Endodermal cell (in vitro differentiated cells): ENCODE measurements at regions not wholly inside any gene's neighbourhood (a gene's known extent, or its start where the extent isn't known, plus 50 kb on each side); places are given as distances from the start of the nearest gene placed in this dataset.

Experiments used
- DNase-seq: peaks from one replicate; pipeline ENCODE4 v3.0.0-alpha.2; 2017
- H3K27ac ChIP-seq: 2 replicates; pipeline ENCODE4 v1.5.1; 2013; ENCODE audit warnings: mild to moderate bottlenecking, low read depth, low read length, moderate library complexity
- H3K27me3 ChIP-seq: 2 replicates; pipeline ENCODE4 v1.6.1; 2013; ENCODE audit warnings: mild to moderate bottlenecking, low read length, moderate library complexity; ENCODE audit not compliant: insufficient read depth, control insufficient read depth, poor library complexity, severe bottlenecking
- H3K36me3 ChIP-seq: 2 replicates; pipeline ENCODE4 v1.7.0; 2013; ENCODE audit warnings: mild to moderate bottlenecking, low read length, moderate library complexity; ENCODE audit not compliant: control insufficient read depth, insufficient read depth
- H3K4me1 ChIP-seq: one replicate; pipeline ENCODE4 v1.7.0; 2013; ENCODE audit warnings: low read length; ENCODE audit not compliant: control insufficient read depth, insufficient read depth
- H3K4me3 ChIP-seq: 2 replicates; pipeline ENCODE4 v1.5.1; 2013; ENCODE audit warnings: mild to moderate bottlenecking, low read length, moderate library complexity
- H3K9ac ChIP-seq: 2 replicates; pipeline ENCODE4 v1.6.1; 2013; ENCODE audit warnings: mild to moderate bottlenecking, low read length, moderate library complexity; ENCODE audit not compliant: poor library complexity, severe bottlenecking; ENCODE audit errors: extremely low read depth
- H3K9me3 ChIP-seq: 2 replicates; pipeline ENCODE4 v1.6.1; 2013; ENCODE audit warnings: mild to moderate bottlenecking, low read length, moderate library complexity; ENCODE audit not compliant: control insufficient read depth
- H3K27ac Mint-ChIP-seq: 2 replicates; pipeline ENCODE4 v1.8.0; 2020; ENCODE audit warnings: mixed read lengths
- H3K27me3 Mint-ChIP-seq: 2 replicates; pipeline ENCODE4 v1.8.0; 2021; ENCODE audit warnings: mild to moderate bottlenecking, mixed read lengths; ENCODE audit not compliant: insufficient read depth
- H3K36me3 Mint-ChIP-seq: 2 replicates; pipeline ENCODE4 v1.8.0; 2020; ENCODE audit warnings: low read depth, mixed read lengths
- H3K4me1 Mint-ChIP-seq: 2 replicates; pipeline ENCODE4 v1.8.0; 2020; ENCODE audit warnings: mixed read lengths
- H3K4me3 Mint-ChIP-seq: 2 replicates; pipeline ENCODE4 v1.8.0; 2020; ENCODE audit warnings: mild to moderate bottlenecking, moderate library complexity, mixed read lengths
- H3K9me3 Mint-ChIP-seq: 2 replicates; pipeline ENCODE4 v1.8.0; 2020; ENCODE audit warnings: mild to moderate bottlenecking, mixed read lengths
- WGBS, 2 experiments: methylation state at CpG; one replicate each; pipeline versions ENCODE4 v1.1.5 to v1.1.7; 2013; ENCODE audit warnings: missing lambda C conversion rate in 2 of 2, mixed read lengths in 1 of 2; ENCODE audit not compliant: insufficient coverage in 1 of 2, insufficient read length in 1 of 2; 5-methylcytosine and 5-hydroxymethylcytosine counted together
- TF ChIP-seq, protein P1 (sequence below): fragments of 200-600 bp; sonication (generic); conservative IDR thresholded peaks from 2 replicates; pipeline ENCODE4 v1.5.0; 2021; ENCODE audit warnings: antibody characterized with exemption, mild to moderate bottlenecking

DNA sequence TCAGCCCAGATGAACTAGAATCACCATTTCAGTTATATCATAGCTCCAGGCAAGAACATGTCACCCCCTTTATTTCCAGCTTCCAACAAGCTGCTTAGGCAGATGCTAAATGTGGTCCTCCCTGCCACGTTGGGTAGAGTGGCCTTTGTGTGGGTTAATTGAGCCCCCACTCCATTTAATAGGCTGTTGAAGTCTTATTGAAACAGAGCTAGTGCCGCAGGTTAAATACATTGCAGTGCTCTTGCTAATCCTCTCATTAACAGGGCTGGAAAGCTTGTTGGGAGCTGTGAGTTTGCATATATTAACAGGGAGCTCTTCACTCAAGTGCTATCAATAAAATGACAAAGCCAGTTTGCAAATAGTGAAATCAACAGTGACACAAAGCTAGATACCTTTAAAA lies 248.4 kb upstream of the CMC1 start:
- Mint-ChIP-seq H3K9me3 (peaks cover 4% of the 10 kb centered on the region), H3K27ac (no peak overlapping the region), H3K4me1 (peaks cover 12% of the 10 kb centered on the region), H3K27me3 (no peaks in the 10 kb centered on the region), H3K36me3 (no peaks in the 10 kb centered on the region), H3K4me3 (no peak overlapping the region)
- no peak overlapping the region for H3K4me3 ChIP-seq
- H3K9ac ChIP-seq: no peak overlapping the region
- peaks cover 6% of the 10 kb centered on the region for H3K4me1 ChIP-seq
- TF ChIP-seq, protein P1, sequence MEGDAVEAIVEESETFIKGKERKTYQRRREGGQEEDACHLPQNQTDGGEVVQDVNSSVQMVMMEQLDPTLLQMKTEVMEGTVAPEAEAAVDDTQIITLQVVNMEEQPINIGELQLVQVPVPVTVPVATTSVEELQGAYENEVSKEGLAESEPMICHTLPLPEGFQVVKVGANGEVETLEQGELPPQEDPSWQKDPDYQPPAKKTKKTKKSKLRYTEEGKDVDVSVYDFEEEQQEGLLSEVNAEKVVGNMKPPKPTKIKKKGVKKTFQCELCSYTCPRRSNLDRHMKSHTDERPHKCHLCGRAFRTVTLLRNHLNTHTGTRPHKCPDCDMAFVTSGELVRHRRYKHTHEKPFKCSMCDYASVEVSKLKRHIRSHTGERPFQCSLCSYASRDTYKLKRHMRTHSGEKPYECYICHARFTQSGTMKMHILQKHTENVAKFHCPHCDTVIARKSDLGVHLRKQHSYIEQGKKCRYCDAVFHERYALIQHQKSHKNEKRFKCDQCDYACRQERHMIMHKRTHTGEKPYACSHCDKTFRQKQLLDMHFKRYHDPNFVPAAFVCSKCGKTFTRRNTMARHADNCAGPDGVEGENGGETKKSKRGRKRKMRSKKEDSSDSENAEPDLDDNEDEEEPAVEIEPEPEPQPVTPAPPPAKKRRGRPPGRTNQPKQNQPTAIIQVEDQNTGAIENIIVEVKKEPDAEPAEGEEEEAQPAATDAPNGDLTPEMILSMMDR: no peak
- H3K9me3 ChIP-seq: no peaks in the 10 kb centered on the region
- 43% methylated on average over 2 of the region's 2 CpGs; no CpG with 5 or more reads in 1 of the 2 experiments for WGBS, 2 experiments
- H3K27me3 ChIP-seq: no peaks in the 10 kb centered on the region
- DNase-seq: no peak
- H3K27ac ChIP-seq: no peak overlapping the region
- no peaks in the 10 kb centered on the region for H3K36me3 ChIP-seq

DNA sequence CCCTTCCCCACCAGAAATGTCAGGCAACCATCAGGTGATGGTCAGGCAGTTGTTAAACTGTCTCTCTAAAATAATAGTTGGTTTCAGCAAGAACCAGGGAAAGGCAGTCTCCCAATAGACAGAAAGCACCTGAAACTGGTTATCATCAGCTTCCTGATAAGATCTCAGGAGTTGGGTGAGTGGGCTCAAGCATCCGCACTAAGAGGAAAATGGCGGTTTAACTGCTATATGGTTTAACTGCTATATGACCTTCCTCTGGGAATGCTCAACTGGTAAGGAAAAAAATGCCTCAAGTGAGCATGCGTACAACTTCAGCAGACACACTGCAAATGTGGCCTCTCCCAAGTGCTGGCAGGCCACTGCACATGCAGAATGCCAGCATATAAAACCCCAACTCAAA lies 240.8 kb upstream of the CMC1 start:
- Histone ChIP-seq H3K36me3 (no peaks in the 10 kb centered on the region), H3K4me1 (no peaks in the 10 kb centered on the region), H3K4me3 (no peak overlapping the region), H3K27me3 (no peaks in the 10 kb centered on the region), H3K9ac (no peak overlapping the region), H3K9me3 (peaks cover 11% of the 10 kb centered on the region), H3K27ac (no peak overlapping the region)
- no peak for DNase-seq
- Mint-ChIP-seq H3K36me3 (peaks cover 19% of the 10 kb centered on the region), H3K27me3 (no peaks in the 10 kb centered on the region), H3K27ac (no peak overlapping the region), H3K4me1 (peaks cover 3% of the 10 kb centered on the region), H3K9me3 (peaks cover 20% of the 10 kb centered on the region), H3K4me3 (no peak overlapping the region)
- TF ChIP-seq, protein P1: no peak
- WGBS, 2 experiments: 82 to 92% methylated on average over 2 to 3 of the region's 3 CpGs

DNA sequence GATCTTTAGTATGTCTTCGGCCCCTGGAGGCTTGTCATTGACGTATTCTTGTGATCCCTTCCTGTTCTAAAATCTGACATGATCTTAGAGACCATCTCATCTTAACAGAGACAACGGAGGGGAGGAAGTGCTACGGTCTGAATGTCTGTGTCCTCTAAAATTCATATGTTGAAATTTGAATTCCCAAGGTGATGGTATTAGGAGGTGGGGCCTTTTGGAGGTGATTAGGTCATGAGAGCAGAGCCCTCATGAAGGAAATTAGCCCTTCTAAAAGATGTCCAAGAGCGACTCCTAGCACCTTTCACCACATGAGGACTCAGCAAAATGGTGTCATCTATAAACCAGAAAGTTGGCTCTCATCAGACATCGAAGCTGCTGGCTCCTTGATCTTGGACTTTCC lies 233.2 kb upstream of the CMC1 start:
- H3K4me3 ChIP-seq: no peak overlapping the region
- Mint-ChIP-seq H3K27ac (no peak overlapping the region), H3K4me3 (no peak overlapping the region), H3K36me3 (peaks cover 10% of the 10 kb centered on the region), H3K4me1 (no peaks in the 10 kb centered on the region), H3K9me3 (peaks cover 12% of the 10 kb centered on the region), H3K27me3 (no peaks in the 10 kb centered on the region)
- no peaks in the 10 kb centered on the region for H3K4me1 ChIP-seq
- 87 to 97% methylated on average over 4 to 6 of the region's 6 CpGs for WGBS, 2 experiments
- no peak for DNase-seq
- H3K27me3 ChIP-seq: no peaks in the 10 kb centered on the region
- no peaks in the 10 kb centered on the region for H3K36me3 ChIP-seq
- peaks cover 11% of the 10 kb centered on the region for H3K9me3 ChIP-seq
- TF ChIP-seq, protein P1: no peak
- no peak overlapping the region for H3K27ac ChIP-seq
- no peak overlapping the region for H3K9ac ChIP-seq
